CD8-positive, alpha-beta memory T cell (primary cell): ENCODE measurements at regions not wholly inside any gene's neighbourhood (a gene's known extent, or its start where the extent isn't known, plus 50 kb on each side); places are given as distances from the start of the nearest gene placed in this dataset.

Source experiments
- CTCF ChIA-PET: fragments of 350-600 bp; sonication (Branson Sonifier 250); formaldehyde crosslinking; loops from one replicate; lab custom pipeline; 2021; ENCODE audit warnings: antibody characterized with exemption; lab: Charles Lee
- POLR2A ChIA-PET: fragments of 350-600 bp; sonication (Branson Sonifier 250); formaldehyde crosslinking; loops from one replicate; lab custom pipeline; 2021; ENCODE audit warnings: antibody characterized with exemption; lab: Charles Lee
- DNase-seq, 5 donors: peaks; one replicate each; pipeline versions ENCODE4 v3.0.0 to v3.0.0-alpha.2; 2020 to 2022; ENCODE audit warnings: mixed read lengths in 1 of 5
- H3K27ac ChIP-seq: one replicate; pipeline ENCODE4 v1.7.0; 2013; ENCODE audit warnings: low read depth, mild to moderate bottlenecking, low read length, moderate library complexity
- H3K27me3 ChIP-seq: 2 replicates; pipeline ENCODE4 v1.7.0; 2013; ENCODE audit warnings: low read length, mild to moderate bottlenecking; ENCODE audit not compliant: insufficient read depth, poor library complexity, severe bottlenecking
- H3K36me3 ChIP-seq: 2 replicates; pipeline ENCODE4 v1.7.0; 2013; ENCODE audit warnings: mild to moderate bottlenecking, low read length, moderate library complexity; ENCODE audit not compliant: insufficient read depth
- H3K4me1 ChIP-seq: 2 replicates; pipeline ENCODE4 v1.7.0; 2013; ENCODE audit warnings: mild to moderate bottlenecking, low read length, moderate library complexity; ENCODE audit not compliant: insufficient read depth
- H3K4me3 ChIP-seq: 2 replicates; pipeline ENCODE4 v1.7.0; 2013; ENCODE audit warnings: mild to moderate bottlenecking, low read length
- H3K9me3 ChIP-seq: 2 replicates; pipeline ENCODE4 v1.7.0; 2013; ENCODE audit warnings: mild to moderate bottlenecking, low read length
- H3K27ac Mint-ChIP-seq, 8 donors: one replicate each; pipeline ENCODE4 v1.8.0; 2020 to 2021; ENCODE audit warnings: mixed read lengths in 8 of 8, mild to moderate bottlenecking in 6 of 8, inconsistent platforms in 3 of 8, moderate library complexity in 3 of 8
- H3K27me3 Mint-ChIP-seq, 2 donors: one replicate each; pipeline ENCODE4 v1.8.0; 2020 to 2021; ENCODE audit warnings: mixed read lengths in 2 of 2, mild to moderate bottlenecking in 1 of 2, moderate library complexity in 1 of 2
- H3K36me3 Mint-ChIP-seq, 3 donors: one replicate each; pipeline ENCODE4 v1.8.0; 2020 to 2021; ENCODE audit warnings: mixed read lengths in 3 of 3, inconsistent platforms in 1 of 3, mild to moderate bottlenecking in 1 of 3
- H3K4me1 Mint-ChIP-seq, 3 donors: one replicate each; pipeline ENCODE4 v1.8.0; 2020 to 2021; ENCODE audit warnings: mixed read lengths in 3 of 3, inconsistent platforms in 1 of 3, mild to moderate bottlenecking in 1 of 3
- H3K4me3 Mint-ChIP-seq, 7 donors: one replicate each; pipeline ENCODE4 v1.8.0; 2020 to 2021; ENCODE audit warnings: mixed read lengths in 7 of 7, mild to moderate bottlenecking in 6 of 7, moderate library complexity in 4 of 7, inconsistent platforms in 2 of 7
- H3K9me3 Mint-ChIP-seq, 5 donors: one replicate each; pipeline ENCODE4 v1.8.0; 2020 to 2022; ENCODE audit warnings: mixed read lengths in 5 of 5, mild to moderate bottlenecking in 3 of 5, moderate library complexity in 2 of 5, inconsistent platforms in 1 of 5

GRCh38 chr10:123494301-123494808 lies 171.8 kb upstream of the GPR26 start:
- ChIA-PET CTCF (no interaction called here), POLR2A (no interaction called here)
- H3K36me3 ChIP-seq, result no peaks in the 10 kb centered on the region
- H3K9me3 Mint-ChIP-seq, result peaks cover 0 to 2% (median 0%) of the 10 kb centered on the region in 5 donors
- no peak overlapping the region for H3K27ac ChIP-seq
- no peak overlapping the region for H3K4me3 Mint-ChIP-seq
- no peaks in the 10 kb centered on the region for H3K36me3 Mint-ChIP-seq
- DNase-seq, result no peak
- H3K27me3 ChIP-seq, result no peaks in the 10 kb centered on the region
- no peak overlapping the region for H3K27ac Mint-ChIP-seq
- peaks cover 14 to 25% of the 10 kb centered on the region in 2 donors for H3K27me3 Mint-ChIP-seq
- no peaks in the 10 kb centered on the region for H3K9me3 ChIP-seq
- H3K4me3 ChIP-seq, result no peak overlapping the region
- no peaks in the 10 kb centered on the region for H3K4me1 Mint-ChIP-seq
- no peaks in the 10 kb centered on the region for H3K4me1 ChIP-seq

DNA sequence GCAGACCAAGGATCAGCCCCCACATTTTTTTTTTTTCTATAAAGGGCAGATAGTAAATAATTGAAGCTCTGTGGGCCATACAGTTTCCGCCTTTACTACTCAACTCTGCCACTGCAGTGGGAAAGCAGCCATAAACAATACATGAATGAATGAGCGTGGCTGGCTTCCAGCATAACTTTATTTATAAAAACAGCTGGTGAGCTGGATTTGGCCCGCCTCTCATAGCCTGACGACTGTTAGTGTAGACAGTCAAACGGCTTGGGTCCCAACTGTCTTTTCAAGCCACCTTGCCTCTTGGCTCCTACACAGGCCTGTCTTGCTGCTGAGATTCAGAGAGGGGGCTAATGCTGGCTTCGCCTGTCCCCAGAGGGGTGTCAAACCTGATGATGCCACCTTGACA lies 169.8 kb upstream of the GPR26 start:
- no peak overlapping the region for H3K27ac Mint-ChIP-seq
- peaks cover 11 to 18% of the 10 kb centered on the region in 2 donors for H3K27me3 Mint-ChIP-seq
- H3K4me1 ChIP-seq, result no peaks in the 10 kb centered on the region
- no peaks in the 10 kb centered on the region for H3K36me3 ChIP-seq
- H3K36me3 Mint-ChIP-seq, result no peaks in the 10 kb centered on the region
- no peak overlapping the region for H3K4me3 Mint-ChIP-seq
- ChIA-PET CTCF (no interaction called here), POLR2A (no interaction called here)
- H3K27me3 ChIP-seq, result no peaks in the 10 kb centered on the region
- no peaks in the 10 kb centered on the region for H3K4me1 Mint-ChIP-seq
- no peaks in the 10 kb centered on the region for H3K9me3 Mint-ChIP-seq
- H3K9me3 ChIP-seq, result no peaks in the 10 kb centered on the region
- H3K4me3 ChIP-seq, result no peak overlapping the region
- H3K27ac ChIP-seq, result no peak overlapping the region
- DNase-seq, result no peak

GRCh38 chr10:123496996-123497660 lies 169.0 kb upstream of the GPR26 start:
- CTCF ChIA-PET, result no interaction called here
- POLR2A ChIA-PET, result no interaction called here
- no peak for DNase-seq
- Histone ChIP-seq H3K4me1 (no peaks in the 10 kb centered on the region), H3K36me3 (no peaks in the 10 kb centered on the region), H3K4me3 (no peak overlapping the region), H3K27me3 (no peaks in the 10 kb centered on the region), H3K27ac (no peak overlapping the region), H3K9me3 (no peaks in the 10 kb centered on the region)
- no peak overlapping the region for H3K27ac Mint-ChIP-seq
- H3K27me3 Mint-ChIP-seq, result peaks cover 8 to 11% of the 10 kb centered on the region in 2 donors
- H3K9me3 Mint-ChIP-seq, result no peaks in the 10 kb centered on the region
- no peaks in the 10 kb centered on the region for H3K4me1 Mint-ChIP-seq
- H3K4me3 Mint-ChIP-seq, result no peak overlapping the region
- no peaks in the 10 kb centered on the region for H3K36me3 Mint-ChIP-seq

GRCh38 chr10:123500110-123500509 lies 166.0 kb upstream of the GPR26 start:
- Histone ChIP-seq H3K27ac (no peak overlapping the region), H3K4me3 (no peak overlapping the region), H3K36me3 (no peaks in the 10 kb centered on the region), H3K4me1 (no peaks in the 10 kb centered on the region), H3K27me3 (no peaks in the 10 kb centered on the region), H3K9me3 (no peaks in the 10 kb centered on the region)
- DNase-seq, result no peak
- Mint-ChIP-seq H3K9me3 (no peaks in the 10 kb centered on the region), H3K4me1 (no peaks in the 10 kb centered on the region), H3K36me3 (no peaks in the 10 kb centered on the region), H3K4me3 (no peak overlapping the region), H3K27me3 (peaks cover 1 to 8% of the 10 kb centered on the region in 2 donors), H3K27ac (no peak overlapping the region)
- CTCF ChIA-PET, result no interaction called here
- POLR2A ChIA-PET, result no interaction called here

DNA sequence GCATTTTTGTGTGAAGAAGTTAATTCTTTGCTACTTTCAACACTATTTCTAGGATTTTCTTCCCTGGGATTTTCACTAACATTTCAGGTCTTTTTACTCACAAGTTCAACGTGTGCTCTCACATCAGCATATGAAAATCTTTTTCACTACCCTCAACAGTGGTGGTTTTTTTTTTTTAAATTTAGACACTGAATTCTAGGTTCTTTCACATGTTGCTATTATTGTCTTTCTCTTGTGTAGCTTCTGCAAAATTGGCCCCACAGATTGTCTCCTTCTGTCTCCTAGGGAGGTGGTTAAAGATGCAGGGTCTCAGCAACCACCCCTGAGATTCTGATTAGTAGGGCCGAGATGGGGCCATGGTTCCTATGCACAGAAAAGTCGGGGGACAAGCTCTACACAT lies 165.0 kb upstream of the GPR26 start:
- Histone ChIP-seq H3K9me3 (no peaks in the 10 kb centered on the region), H3K4me3 (no peak overlapping the region), H3K27me3 (no peaks in the 10 kb centered on the region), H3K27ac (no peak overlapping the region), H3K4me1 (no peaks in the 10 kb centered on the region), H3K36me3 (no peaks in the 10 kb centered on the region)
- Mint-ChIP-seq H3K9me3 (no peaks in the 10 kb centered on the region), H3K4me3 (no peak overlapping the region), H3K27me3 (peaks cover 3 to 7% of the 10 kb centered on the region in 2 donors), H3K27ac (no peak overlapping the region), H3K36me3 (no peaks in the 10 kb centered on the region), H3K4me1 (no peaks in the 10 kb centered on the region)
- CTCF ChIA-PET, result no interaction called here
- no peak for DNase-seq
- POLR2A ChIA-PET, result no interaction called here

DNA sequence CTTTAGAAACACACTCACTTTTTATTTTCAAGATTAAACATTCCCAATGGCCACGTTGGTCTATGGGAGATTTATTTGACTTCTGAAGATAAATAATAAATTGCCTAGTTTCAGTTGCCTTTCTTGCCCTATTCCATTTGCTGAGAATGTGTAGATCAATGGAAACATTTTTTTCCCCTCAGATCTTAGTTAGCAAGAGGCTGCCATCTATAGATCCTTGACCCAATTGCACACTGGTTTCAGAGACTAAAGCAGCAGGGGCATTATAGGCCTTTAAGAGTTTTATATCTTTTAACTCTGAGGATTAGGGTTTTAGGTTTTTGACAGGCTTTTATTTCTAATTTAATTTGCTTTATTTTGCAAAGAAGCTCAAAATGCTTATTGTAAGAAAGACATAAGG lies 163.2 kb upstream of the GPR26 start:
- no peaks in the 10 kb centered on the region for H3K9me3 Mint-ChIP-seq
- no peak for DNase-seq
- H3K4me1 ChIP-seq, result no peaks in the 10 kb centered on the region
- H3K4me1 Mint-ChIP-seq, result no peaks in the 10 kb centered on the region
- no peak overlapping the region for H3K4me3 Mint-ChIP-seq
- H3K36me3 ChIP-seq, result no peaks in the 10 kb centered on the region
- H3K27me3 ChIP-seq, result no peaks in the 10 kb centered on the region
- H3K9me3 ChIP-seq, result no peaks in the 10 kb centered on the region
- ChIA-PET POLR2A (no interaction called here), CTCF (no interaction called here)
- H3K27ac Mint-ChIP-seq, result no peak overlapping the region
- H3K27me3 Mint-ChIP-seq, result peaks cover 3 to 7% of the 10 kb centered on the region in 2 donors
- no peak overlapping the region for H3K4me3 ChIP-seq
- H3K27ac ChIP-seq, result no peak overlapping the region
- H3K36me3 Mint-ChIP-seq, result no peaks in the 10 kb centered on the region

DNA sequence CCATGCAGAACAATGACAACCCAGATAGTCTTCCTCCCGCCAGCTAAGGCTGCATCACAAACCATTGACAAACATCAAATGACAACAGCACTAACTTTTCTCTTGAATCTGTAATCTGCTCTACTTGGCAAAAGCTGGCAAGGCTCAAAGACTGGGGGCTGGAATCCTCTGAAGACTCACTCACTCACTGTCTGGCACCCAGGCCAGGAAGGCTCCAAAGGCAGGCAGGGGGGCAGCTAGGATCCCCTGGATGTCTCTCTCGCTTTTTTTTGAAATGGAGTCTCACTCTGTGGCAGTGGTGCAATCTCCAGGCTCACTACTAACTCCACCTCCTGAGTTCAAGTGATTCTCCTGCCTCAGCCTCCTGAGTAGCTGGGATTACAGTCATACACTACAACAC lies 159.7 kb upstream of the GPR26 start:
- H3K27ac ChIP-seq, result no peak overlapping the region
- Mint-ChIP-seq H3K4me3 (no peak overlapping the region), H3K27me3 (peaks cover 3 to 10% of the 10 kb centered on the region in 2 donors), H3K9me3 (no peaks in the 10 kb centered on the region), H3K27ac (no peak overlapping the region), H3K36me3 (no peaks in the 10 kb centered on the region), H3K4me1 (no peaks in the 10 kb centered on the region)
- POLR2A ChIA-PET, result no interaction called here
- CTCF ChIA-PET, result no interaction called here
- DNase-seq, result no peak
- no peaks in the 10 kb centered on the region for H3K36me3 ChIP-seq
- no peaks in the 10 kb centered on the region for H3K4me1 ChIP-seq
- no peaks in the 10 kb centered on the region for H3K27me3 ChIP-seq
- no peak overlapping the region for H3K4me3 ChIP-seq
- no peaks in the 10 kb centered on the region for H3K9me3 ChIP-seq

GRCh38 chr10:123507298-123507697 lies 158.9 kb upstream of the GPR26 start:
- no peak overlapping the region for H3K27ac Mint-ChIP-seq
- ChIA-PET CTCF (no interaction called here), POLR2A (no interaction called here)
- no peaks in the 10 kb centered on the region for H3K9me3 ChIP-seq
- no peaks in the 10 kb centered on the region for H3K4me1 Mint-ChIP-seq
- H3K27me3 Mint-ChIP-seq, result peaks cover 3 to 10% of the 10 kb centered on the region in 2 donors
- H3K27me3 ChIP-seq, result no peaks in the 10 kb centered on the region
- H3K4me1 ChIP-seq, result no peaks in the 10 kb centered on the region
- H3K36me3 ChIP-seq, result no peaks in the 10 kb centered on the region
- no peaks in the 10 kb centered on the region for H3K9me3 Mint-ChIP-seq
- no peak overlapping the region for H3K27ac ChIP-seq
- no peaks in the 10 kb centered on the region for H3K36me3 Mint-ChIP-seq
- no peak for DNase-seq
- no peak overlapping the region for H3K4me3 Mint-ChIP-seq
- H3K4me3 ChIP-seq, result no peak overlapping the region
